Ovary (tissue), 3 donors: ENCODE measurements at regions not wholly inside any gene's neighbourhood (a gene's known extent, or its start where the extent isn't known, plus 50 kb on each side); places are given as distances from the start of the nearest gene placed in this dataset.

Source experiments
- CTCF ChIP-seq, 3 donors: fragments of 450-650 bp in 2 of 3; fragments of 200-600 bp in 1 of 3; IDR thresholded peaks; one replicate each; pipeline versions ENCODE4 v1.5.1 to v1.8.0; 2016 to 2022; ENCODE audit warnings: antibody characterized with exemption in 3 of 3, mild to moderate bottlenecking in 1 of 3
- POLR2A ChIP-seq: fragments of 450-650 bp; IDR thresholded peaks from one replicate; pipeline ENCODE4 v1.6.1; 2017; ENCODE audit warnings: antibody characterized with exemption, mild to moderate bottlenecking, moderate library complexity
- donor health status: DM: no; HTN: no; CAD: no.

GRCh38 chr5:168041583-168041982, 249.9 kb upstream of the WWC1 start:
- TF ChIP-seq POLR2A: no peak
- no peak for TF ChIP-seq CTCF (IDR thresholded peaks at IDR 0.05)
